ENCODE measurements at regions not wholly inside any gene's neighbourhood (a gene's known extent, or its start where the extent isn't known, plus 50 kb on each side); places are given as distances from the start of the nearest gene placed in this dataset.

DNA sequence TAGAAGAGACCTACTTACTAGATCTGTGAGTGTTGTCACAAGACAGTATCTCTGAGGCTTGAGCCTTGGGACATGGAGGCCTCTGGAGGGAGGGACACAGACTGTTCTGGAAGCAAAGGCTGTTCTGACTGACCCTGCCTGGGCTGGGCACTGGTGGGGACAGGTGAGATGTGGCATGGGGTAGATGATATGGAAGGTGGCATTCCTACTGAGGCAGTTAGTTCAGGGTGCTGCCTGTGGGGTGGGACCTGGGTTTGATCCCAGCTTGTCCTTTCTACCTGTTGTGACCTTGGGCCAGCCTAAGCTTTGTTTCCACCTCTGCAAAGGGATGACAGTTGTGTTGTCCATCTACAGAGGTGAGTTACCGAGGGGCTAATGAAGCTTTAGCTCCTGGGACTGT, 140.2 kb downstream of the C9orf50 start:
- no peak overlapping the region for H3K9ac ChIP-seq (ENCODE audit: low read depth in 1 of 2, low read length in 2 of 2)
- DNase-seq (ENCODE audit: low spot score): no peak
- no peaks in the 10 kb centered on the region for H3K36me3 ChIP-seq (ENCODE audit: control insufficient read depth in 4 of 4, insufficient read depth in 3 of 4, low read depth in 1 of 4, low read length in 3 of 4)
- peaks cover 0 to 28% (median 19%) of the 10 kb centered on the region in 4 donors for H3K4me1 ChIP-seq (ENCODE audit: control insufficient read depth in 4 of 4, insufficient read depth in 4 of 4, low read length in 3 of 4)
- H3K4me3 ChIP-seq (ENCODE audit: low read depth in 1 of 3, low read length in 3 of 3): no peak overlapping the region
- no peaks in the 10 kb centered on the region for H3K9me3 ChIP-seq (ENCODE audit: control insufficient read depth in 4 of 4, low read length in 3 of 4)
- H3K27ac ChIP-seq (ENCODE audit: low read depth in 1 of 2, low read length in 2 of 2): peak overlapping the region; percentile 83 to 98
- H3K27me3 ChIP-seq (ENCODE audit: control insufficient read depth in 4 of 4, insufficient read depth in 4 of 4, low read length in 3 of 4): no peaks in the 10 kb centered on the region
- TF ChIP-seq, protein P1, sequence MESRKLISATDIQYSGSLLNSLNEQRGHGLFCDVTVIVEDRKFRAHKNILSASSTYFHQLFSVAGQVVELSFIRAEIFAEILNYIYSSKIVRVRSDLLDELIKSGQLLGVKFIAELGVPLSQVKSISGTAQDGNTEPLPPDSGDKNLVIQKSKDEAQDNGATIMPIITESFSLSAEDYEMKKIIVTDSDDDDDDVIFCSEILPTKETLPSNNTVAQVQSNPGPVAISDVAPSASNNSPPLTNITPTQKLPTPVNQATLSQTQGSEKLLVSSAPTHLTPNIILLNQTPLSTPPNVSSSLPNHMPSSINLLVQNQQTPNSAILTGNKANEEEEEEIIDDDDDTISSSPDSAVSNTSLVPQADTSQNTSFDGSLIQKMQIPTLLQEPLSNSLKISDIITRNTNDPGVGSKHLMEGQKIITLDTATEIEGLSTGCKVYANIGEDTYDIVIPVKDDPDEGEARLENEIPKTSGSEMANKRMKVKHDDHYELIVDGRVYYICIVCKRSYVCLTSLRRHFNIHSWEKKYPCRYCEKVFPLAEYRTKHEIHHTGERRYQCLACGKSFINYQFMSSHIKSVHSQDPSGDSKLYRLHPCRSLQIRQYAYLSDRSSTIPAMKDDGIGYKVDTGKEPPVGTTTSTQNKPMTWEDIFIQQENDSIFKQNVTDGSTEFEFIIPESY (IDR thresholded peaks at IDR 0.05): no peak
- TF ChIP-seq GABPA (IDR thresholded peaks at IDR 0.05 in 1 of 2, conservative IDR thresholded peaks at IDR 0.05 in 1 of 2) (no peak), HNF4G (IDR thresholded peaks at IDR 0.05) (no peak), RXRA (IDR thresholded peaks at IDR 0.05) (no peak), FOXA2 (IDR thresholded peaks at IDR 0.05) (no peak), EGR1 (IDR thresholded peaks at IDR 0.05; ENCODE audit: low read depth in 2 of 2) (no peak), HNF4A (conservative IDR thresholded peaks at IDR 0.05) (no peak), SP1 (IDR thresholded peaks at IDR 0.05) (no peak), FOXA1 (IDR thresholded peaks at IDR 0.05) (no peak), YY1 (IDR thresholded peaks at IDR 0.05) (no peak)
- TF ChIP-seq, protein P2, sequence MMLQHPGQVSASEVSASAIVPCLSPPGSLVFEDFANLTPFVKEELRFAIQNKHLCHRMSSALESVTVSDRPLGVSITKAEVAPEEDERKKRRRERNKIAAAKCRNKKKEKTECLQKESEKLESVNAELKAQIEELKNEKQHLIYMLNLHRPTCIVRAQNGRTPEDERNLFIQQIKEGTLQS (IDR thresholded peaks at IDR 0.05): no peak
- 98% methylated on average over 1 of the region's 1 CpG for WGBS

DNA sequence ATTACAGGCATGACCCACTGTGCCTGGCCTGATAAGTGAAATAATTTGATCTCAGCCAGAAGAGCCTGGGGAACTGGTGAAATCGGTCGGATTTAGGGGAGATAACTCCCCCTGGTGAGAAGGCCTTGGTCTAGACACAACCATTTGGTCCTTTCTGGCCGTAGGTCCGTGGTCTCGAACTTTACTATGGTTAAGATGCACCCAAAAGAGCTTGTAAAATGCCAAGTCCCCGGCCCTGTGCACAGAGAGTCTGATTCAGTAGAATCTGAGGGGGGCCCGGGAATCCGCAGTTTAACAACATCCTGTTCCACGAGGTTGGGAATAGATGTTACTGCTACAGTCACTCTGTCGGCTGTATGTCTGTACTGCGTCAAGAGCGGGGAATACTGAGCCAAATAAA, 140.7 kb downstream of the C9orf50 start:
- Histone ChIP-seq H3K9me3 (ENCODE audit: control insufficient read depth in 4 of 4, low read length in 3 of 4) (no peaks in the 10 kb centered on the region), H3K27ac (ENCODE audit: low read depth in 1 of 2, low read length in 2 of 2) (peak overlapping the region; percentile 83 to 98), H3K27me3 (ENCODE audit: control insufficient read depth in 4 of 4, insufficient read depth in 4 of 4, low read length in 3 of 4) (no peaks in the 10 kb centered on the region), H3K4me1 (ENCODE audit: control insufficient read depth in 4 of 4, insufficient read depth in 4 of 4, low read length in 3 of 4) (peaks cover 0 to 28% (median 17%) of the 10 kb centered on the region in 4 donors), H3K9ac (ENCODE audit: low read depth in 1 of 2, low read length in 2 of 2) (no peak overlapping the region), H3K36me3 (ENCODE audit: control insufficient read depth in 4 of 4, insufficient read depth in 3 of 4, low read depth in 1 of 4, low read length in 3 of 4) (no peaks in the 10 kb centered on the region), H3K4me3 (ENCODE audit: low read depth in 1 of 3, low read length in 3 of 3) (no peak overlapping the region)
- no peak for DNase-seq (ENCODE audit: low spot score)
- WGBS: 83% methylated on average over 12 of the region's 12 CpGs
- TF ChIP-seq RAD21 (IDR thresholded peaks at IDR 0.05): peak; percentile 10 to 25
- peak; percentile 0 for TF ChIP-seq NR2F2 (IDR thresholded peaks at IDR 0.05)
- no peak for TF ChIP-seq SP1 (IDR thresholded peaks at IDR 0.05)
- no peak for TF ChIP-seq JUND (IDR thresholded peaks at IDR 0.05)
- TF ChIP-seq, protein P3, sequence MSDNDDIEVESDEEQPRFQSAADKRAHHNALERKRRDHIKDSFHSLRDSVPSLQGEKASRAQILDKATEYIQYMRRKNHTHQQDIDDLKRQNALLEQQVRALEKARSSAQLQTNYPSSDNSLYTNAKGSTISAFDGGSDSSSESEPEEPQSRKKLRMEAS (IDR thresholded peaks at IDR 0.05): no peak
- TF ChIP-seq FOXA1 (IDR thresholded peaks at IDR 0.05): no peak

DNA sequence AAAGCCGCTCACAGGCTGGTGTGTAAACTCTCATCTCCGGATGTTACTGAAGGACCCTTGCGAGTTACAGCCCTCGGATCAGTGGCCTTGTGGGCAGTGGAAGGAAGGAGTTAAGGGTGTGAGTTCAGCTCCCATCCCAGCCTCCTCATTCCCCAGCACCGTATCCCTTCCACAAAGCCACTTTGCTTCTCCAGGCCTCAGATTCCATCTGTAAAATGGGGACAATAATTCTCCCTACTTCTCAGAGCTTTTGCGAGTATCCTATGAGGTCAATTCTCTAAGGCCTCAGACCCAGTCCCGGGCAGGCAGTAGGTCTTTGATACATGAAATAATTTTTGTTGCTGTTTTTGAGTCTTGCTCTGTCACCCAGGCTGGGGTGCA, 141.3 kb downstream of the C9orf50 start:
- H3K27me3 ChIP-seq (ENCODE audit: control insufficient read depth in 4 of 4, insufficient read depth in 4 of 4, low read length in 3 of 4): no peaks in the 10 kb centered on the region
- 90% methylated on average over 7 of the region's 7 CpGs for WGBS
- no peak overlapping the region for H3K9ac ChIP-seq (ENCODE audit: low read depth in 1 of 2, low read length in 2 of 2)
- H3K27ac ChIP-seq (ENCODE audit: low read depth in 1 of 2, low read length in 2 of 2): no peak overlapping the region
- no peak overlapping the region for H3K4me3 ChIP-seq (ENCODE audit: low read depth in 1 of 3, low read length in 3 of 3)
- H3K4me1 ChIP-seq (ENCODE audit: control insufficient read depth in 4 of 4, insufficient read depth in 4 of 4, low read length in 3 of 4): peaks cover 0 to 27% (median 16%) of the 10 kb centered on the region in 4 donors
- H3K36me3 ChIP-seq (ENCODE audit: control insufficient read depth in 4 of 4, insufficient read depth in 3 of 4, low read depth in 1 of 4, low read length in 3 of 4): no peaks in the 10 kb centered on the region
- DNase-seq (ENCODE audit: low spot score): no peak
- H3K9me3 ChIP-seq (ENCODE audit: control insufficient read depth in 4 of 4, low read length in 3 of 4): peaks cover 0 to 4% (median 0%) of the 10 kb centered on the region in 4 donors
- TF ChIP-seq HNF4A (conservative IDR thresholded peaks at IDR 0.05): no peak
- no peak for TF ChIP-seq GABPA (IDR thresholded peaks at IDR 0.05 in 1 of 2, conservative IDR thresholded peaks at IDR 0.05 in 1 of 2)
- no peak for TF ChIP-seq EGR1 (IDR thresholded peaks at IDR 0.05; ENCODE audit: low read depth in 2 of 2)
- TF ChIP-seq SP1 (IDR thresholded peaks at IDR 0.05): no peak
- TF ChIP-seq, protein P4, sequence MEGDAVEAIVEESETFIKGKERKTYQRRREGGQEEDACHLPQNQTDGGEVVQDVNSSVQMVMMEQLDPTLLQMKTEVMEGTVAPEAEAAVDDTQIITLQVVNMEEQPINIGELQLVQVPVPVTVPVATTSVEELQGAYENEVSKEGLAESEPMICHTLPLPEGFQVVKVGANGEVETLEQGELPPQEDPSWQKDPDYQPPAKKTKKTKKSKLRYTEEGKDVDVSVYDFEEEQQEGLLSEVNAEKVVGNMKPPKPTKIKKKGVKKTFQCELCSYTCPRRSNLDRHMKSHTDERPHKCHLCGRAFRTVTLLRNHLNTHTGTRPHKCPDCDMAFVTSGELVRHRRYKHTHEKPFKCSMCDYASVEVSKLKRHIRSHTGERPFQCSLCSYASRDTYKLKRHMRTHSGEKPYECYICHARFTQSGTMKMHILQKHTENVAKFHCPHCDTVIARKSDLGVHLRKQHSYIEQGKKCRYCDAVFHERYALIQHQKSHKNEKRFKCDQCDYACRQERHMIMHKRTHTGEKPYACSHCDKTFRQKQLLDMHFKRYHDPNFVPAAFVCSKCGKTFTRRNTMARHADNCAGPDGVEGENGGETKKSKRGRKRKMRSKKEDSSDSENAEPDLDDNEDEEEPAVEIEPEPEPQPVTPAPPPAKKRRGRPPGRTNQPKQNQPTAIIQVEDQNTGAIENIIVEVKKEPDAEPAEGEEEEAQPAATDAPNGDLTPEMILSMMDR (IDR thresholded peaks at IDR 0.05; ENCODE audit: low read depth, low read length, missing input control): no peak
- no peak for TF ChIP-seq JUND (IDR thresholded peaks at IDR 0.05)
- no peak for TF ChIP-seq RAD21 (IDR thresholded peaks at IDR 0.05)
- no peak for TF ChIP-seq HNF4G (IDR thresholded peaks at IDR 0.05)
- TF ChIP-seq, protein P5, sequence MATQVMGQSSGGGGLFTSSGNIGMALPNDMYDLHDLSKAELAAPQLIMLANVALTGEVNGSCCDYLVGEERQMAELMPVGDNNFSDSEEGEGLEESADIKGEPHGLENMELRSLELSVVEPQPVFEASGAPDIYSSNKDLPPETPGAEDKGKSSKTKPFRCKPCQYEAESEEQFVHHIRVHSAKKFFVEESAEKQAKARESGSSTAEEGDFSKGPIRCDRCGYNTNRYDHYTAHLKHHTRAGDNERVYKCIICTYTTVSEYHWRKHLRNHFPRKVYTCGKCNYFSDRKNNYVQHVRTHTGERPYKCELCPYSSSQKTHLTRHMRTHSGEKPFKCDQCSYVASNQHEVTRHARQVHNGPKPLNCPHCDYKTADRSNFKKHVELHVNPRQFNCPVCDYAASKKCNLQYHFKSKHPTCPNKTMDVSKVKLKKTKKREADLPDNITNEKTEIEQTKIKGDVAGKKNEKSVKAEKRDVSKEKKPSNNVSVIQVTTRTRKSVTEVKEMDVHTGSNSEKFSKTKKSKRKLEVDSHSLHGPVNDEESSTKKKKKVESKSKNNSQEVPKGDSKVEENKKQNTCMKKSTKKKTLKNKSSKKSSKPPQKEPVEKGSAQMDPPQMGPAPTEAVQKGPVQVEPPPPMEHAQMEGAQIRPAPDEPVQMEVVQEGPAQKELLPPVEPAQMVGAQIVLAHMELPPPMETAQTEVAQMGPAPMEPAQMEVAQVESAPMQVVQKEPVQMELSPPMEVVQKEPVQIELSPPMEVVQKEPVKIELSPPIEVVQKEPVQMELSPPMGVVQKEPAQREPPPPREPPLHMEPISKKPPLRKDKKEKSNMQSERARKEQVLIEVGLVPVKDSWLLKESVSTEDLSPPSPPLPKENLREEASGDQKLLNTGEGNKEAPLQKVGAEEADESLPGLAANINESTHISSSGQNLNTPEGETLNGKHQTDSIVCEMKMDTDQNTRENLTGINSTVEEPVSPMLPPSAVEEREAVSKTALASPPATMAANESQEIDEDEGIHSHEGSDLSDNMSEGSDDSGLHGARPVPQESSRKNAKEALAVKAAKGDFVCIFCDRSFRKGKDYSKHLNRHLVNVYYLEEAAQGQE (IDR thresholded peaks at IDR 0.05): no peak
- no peak for TF ChIP-seq TAF1 (conservative IDR thresholded peaks at IDR 0.05)
- no peak for TF ChIP-seq FOXA1 (IDR thresholded peaks at IDR 0.05)
- no peak for TF ChIP-seq RXRA (IDR thresholded peaks at IDR 0.05)
- TF ChIP-seq, protein P2 (IDR thresholded peaks at IDR 0.05): no peak
- no peak for TF ChIP-seq NR2F2 (IDR thresholded peaks at IDR 0.05)
